Urinary bladder (tissue), 3 donors: ENCODE measurements at regions not wholly inside any gene's neighbourhood (a gene's known extent, or its start where the extent isn't known, plus 50 kb on each side); places are given as distances from the start of the nearest gene placed in this dataset.

Source experiments
- DNase-seq: peaks from one replicate; pipeline ENCODE4 v3.0.0-alpha.2; 2015; ENCODE audit errors: extremely low spot score
- H3K27ac ChIP-seq: one replicate; pipeline ENCODE4 v1.5.1; 2013; ENCODE audit warnings: low read depth, mild to moderate bottlenecking, moderate library complexity
- H3K36me3 ChIP-seq: one replicate; pipeline ENCODE4 v1.6.1; 2013; ENCODE audit warnings: mild to moderate bottlenecking, moderate library complexity; ENCODE audit not compliant: insufficient read depth
- H3K4me1 ChIP-seq: one replicate; pipeline ENCODE4 v1.6.1; 2013; ENCODE audit warnings: mild to moderate bottlenecking, moderate library complexity; ENCODE audit not compliant: insufficient read depth
- H3K4me3 ChIP-seq: one replicate; pipeline ENCODE4 v1.5.1; 2013; ENCODE audit warnings: low read depth, low read length
- WGBS: extraction: QIAGEN DNeasy Blood & Tissue Kit; methylation state at CpG from one replicate; pipeline ENCODE4 v1.1.7; 2013; 5-methylcytosine and 5-hydroxymethylcytosine counted together
- donor health status: healthy with polysubstance abuse.
- donor health status: healthy.

DNA sequence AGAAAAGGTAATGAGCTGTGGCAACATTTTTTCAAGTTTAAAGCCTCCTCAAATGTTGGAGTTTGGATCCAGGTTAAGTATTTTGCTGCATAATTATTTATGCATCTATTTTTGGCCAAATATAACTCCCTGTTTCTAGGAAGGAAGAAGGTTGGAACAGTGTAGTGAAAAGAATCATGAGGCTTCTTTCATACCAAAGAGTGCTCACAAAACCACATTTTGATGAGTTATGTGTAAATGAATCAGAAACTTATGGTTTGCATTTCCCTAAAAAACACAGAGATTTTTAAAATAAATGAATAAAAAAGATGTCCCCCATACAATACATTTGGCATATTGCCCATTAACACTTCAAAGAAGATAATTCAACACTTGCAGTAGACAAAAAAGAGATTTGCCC is 246.9 kb upstream of the PRDM1 start:
- H3K4me1 ChIP-seq: peaks cover 3% of the 10 kb centered on the region
- no peaks in the 10 kb centered on the region for H3K36me3 ChIP-seq
- no peak for DNase-seq
- no peak overlapping the region for H3K27ac ChIP-seq
- H3K4me3 ChIP-seq: no peak overlapping the region

GRCh38 chr6:105838171-105838570 is 248.0 kb upstream of the PRDM1 start:
- 29% methylated on average over 1 of the region's 1 CpG for WGBS
- DNase-seq: no peak
- Histone ChIP-seq H3K27ac (no peak overlapping the region), H3K4me1 (peaks cover 3% of the 10 kb centered on the region), H3K36me3 (no peaks in the 10 kb centered on the region), H3K4me3 (no peak overlapping the region)

DNA sequence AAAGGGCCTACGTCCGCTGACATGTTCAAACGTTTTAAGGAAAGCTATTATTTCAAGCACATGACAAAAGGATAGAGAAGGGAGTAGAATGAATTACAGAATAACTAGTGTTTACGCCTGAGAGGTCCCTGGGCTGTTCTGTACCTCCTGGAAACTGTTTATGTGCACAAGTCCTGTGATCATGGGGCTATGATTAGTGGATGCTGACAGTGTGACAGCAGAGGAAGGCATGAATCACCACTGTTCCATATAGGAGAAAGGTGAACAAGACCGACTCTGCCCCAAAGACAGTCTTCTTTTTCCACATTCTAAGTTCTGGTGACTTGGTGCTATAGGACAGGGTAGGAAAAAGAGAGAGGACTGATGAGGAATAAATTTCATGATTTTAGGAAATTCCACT is 249.2 kb upstream of the PRDM1 start:
- no peaks in the 10 kb centered on the region for H3K36me3 ChIP-seq
- H3K4me1 ChIP-seq: peaks cover 3% of the 10 kb centered on the region
- no peak overlapping the region for H3K4me3 ChIP-seq
- no peak for DNase-seq
- H3K27ac ChIP-seq: no peak overlapping the region
- 89% methylated on average over 5 of the region's 5 CpGs for WGBS

- 95% methylated on average over 5 of the region's 5 CpGs for WGBS
These were observed 249.8 kb upstream of the PRDM1 start for GRCh38 chr6:105836379-105836778.

GRCh38 chr6:105835373-105835772 is 250.8 kb upstream of the PRDM1 start:
- Histone ChIP-seq H3K27ac (no peak overlapping the region), H3K4me3 (no peak overlapping the region), H3K4me1 (peaks cover 3% of the 10 kb centered on the region), H3K36me3 (no peaks in the 10 kb centered on the region)
- DNase-seq: no peak
- 62% methylated on average over 6 of the region's 6 CpGs for WGBS

More at GRCh38 chr6:105836379-105836778, 249.8 kb upstream of the PRDM1 start:
- no peak for DNase-seq
- no peak overlapping the region for H3K4me3 ChIP-seq
- H3K27ac ChIP-seq: no peak overlapping the region
- peaks cover 3% of the 10 kb centered on the region for H3K4me1 ChIP-seq
- no peaks in the 10 kb centered on the region for H3K36me3 ChIP-seq

- H3K4me1 ChIP-seq: peaks cover 3% of the 10 kb centered on the region
- H3K4me3 ChIP-seq: no peak overlapping the region
- WGBS: 81% methylated on average over 7 of the region's 7 CpGs
- no peak for DNase-seq
- H3K36me3 ChIP-seq: no peaks in the 10 kb centered on the region
- H3K27ac ChIP-seq: no peak overlapping the region
These were observed 251.9 kb upstream of the PRDM1 start for GRCh38 chr6:105833959-105834947.

DNA sequence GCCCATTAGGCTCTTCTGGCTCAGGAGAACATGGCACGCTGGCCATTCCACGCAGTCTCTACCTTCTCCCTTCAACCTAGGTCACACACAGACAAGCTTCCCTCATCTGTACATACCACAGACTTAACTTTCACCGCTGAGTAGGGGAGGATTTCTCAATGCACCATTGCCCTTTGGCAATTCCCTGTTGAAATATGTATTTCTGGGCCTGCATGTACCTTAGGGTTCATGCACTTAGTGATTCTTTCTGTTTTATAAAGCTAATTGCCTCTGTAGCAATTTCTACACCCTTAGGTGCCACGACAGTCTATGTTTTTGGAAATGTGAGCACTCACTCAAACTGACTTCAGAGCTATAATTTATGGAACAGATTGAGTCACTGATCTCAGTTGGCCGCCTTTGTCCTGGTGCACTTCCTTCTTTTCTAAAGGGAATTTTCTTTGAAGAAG is 253.8 kb upstream of the PRDM1 start:
- Histone ChIP-seq H3K27ac (no peak overlapping the region), H3K4me1 (peaks cover 3% of the 10 kb centered on the region), H3K36me3 (no peaks in the 10 kb centered on the region), H3K4me3 (no peak overlapping the region)
- no peak for DNase-seq
- WGBS: 91% methylated on average over 5 of the region's 5 CpGs

GRCh38 chr6:105831311-105832097 is 254.6 kb upstream of the PRDM1 start:
- 88% methylated on average over 5 of the region's 5 CpGs for WGBS
- Histone ChIP-seq H3K36me3 (no peaks in the 10 kb centered on the region), H3K27ac (no peak overlapping the region), H3K4me1 (peaks cover 3% of the 10 kb centered on the region), H3K4me3 (no peak overlapping the region)
- DNase-seq: no peak

GRCh38 chr6:105825210-105825609 is 260.9 kb upstream of the PRDM1 start:
- Histone ChIP-seq H3K4me3 (no peak overlapping the region), H3K27ac (no peak overlapping the region), H3K36me3 (no peaks in the 10 kb centered on the region), H3K4me1 (no peaks in the 10 kb centered on the region)
- WGBS: 82% methylated on average over 1 of the region's 1 CpG
- no peak for DNase-seq

DNA sequence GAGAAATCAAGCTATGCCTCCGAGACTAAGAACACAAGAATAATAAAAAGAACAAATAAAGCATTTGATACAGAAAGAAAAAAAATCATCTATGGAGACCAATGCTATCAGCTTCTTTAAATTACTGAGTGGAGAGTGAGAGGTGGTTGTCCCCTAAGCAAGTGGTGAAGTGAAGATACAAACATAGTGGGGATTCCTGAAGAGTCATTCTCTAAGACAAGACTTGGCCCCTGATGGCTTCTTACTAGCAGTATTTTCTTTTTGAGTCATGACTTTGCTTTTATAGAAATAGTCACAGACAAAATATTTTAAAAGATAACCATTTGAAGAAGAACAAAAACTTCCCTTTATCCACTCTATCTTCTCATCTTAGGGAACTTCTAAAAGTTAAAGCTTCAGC is 261.4 kb upstream of the PRDM1 start:
- no peaks in the 10 kb centered on the region for H3K4me1 ChIP-seq
- DNase-seq: no peak
- WGBS: 89% methylated on average over 1 of the region's 1 CpG

DNA sequence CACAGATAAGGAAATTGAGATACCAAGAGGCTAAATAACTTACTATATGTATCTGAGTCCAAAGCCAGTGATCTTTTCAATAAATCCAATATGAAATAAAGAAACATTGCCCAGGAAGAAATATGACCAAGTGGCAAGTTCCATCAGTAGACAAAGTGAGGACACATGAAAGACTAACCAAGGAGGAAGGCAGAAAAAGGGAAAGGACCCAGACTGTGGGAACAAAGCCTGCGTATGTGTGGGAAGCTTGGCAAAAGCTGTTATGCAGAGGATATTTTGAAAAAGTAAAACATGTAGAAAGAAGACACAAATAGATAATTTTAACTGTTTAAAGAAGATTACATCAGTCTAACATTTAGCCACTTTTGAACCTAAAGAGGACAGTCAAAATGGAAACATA is 264.4 kb upstream of the PRDM1 start:
- WGBS: 90% methylated on average over 1 of the region's 1 CpG
- DNase-seq: no peak
- Histone ChIP-seq H3K4me1 (no peaks in the 10 kb centered on the region), H3K4me3 (no peak overlapping the region), H3K27ac (no peak overlapping the region), H3K36me3 (no peaks in the 10 kb centered on the region)

More for the DNA sequence above, 261.4 kb upstream of the PRDM1 start:
- Histone ChIP-seq H3K4me3 (no peak overlapping the region), H3K27ac (no peak overlapping the region), H3K36me3 (no peaks in the 10 kb centered on the region)

GRCh38 chr6:105821027-105821426 is 265.1 kb upstream of the PRDM1 start:
- Histone ChIP-seq H3K27ac (no peak overlapping the region), H3K36me3 (no peaks in the 10 kb centered on the region), H3K4me1 (no peaks in the 10 kb centered on the region), H3K4me3 (no peak overlapping the region)
- DNase-seq: no peak
- 77% methylated on average over 2 of the region's 2 CpGs for WGBS

DNA sequence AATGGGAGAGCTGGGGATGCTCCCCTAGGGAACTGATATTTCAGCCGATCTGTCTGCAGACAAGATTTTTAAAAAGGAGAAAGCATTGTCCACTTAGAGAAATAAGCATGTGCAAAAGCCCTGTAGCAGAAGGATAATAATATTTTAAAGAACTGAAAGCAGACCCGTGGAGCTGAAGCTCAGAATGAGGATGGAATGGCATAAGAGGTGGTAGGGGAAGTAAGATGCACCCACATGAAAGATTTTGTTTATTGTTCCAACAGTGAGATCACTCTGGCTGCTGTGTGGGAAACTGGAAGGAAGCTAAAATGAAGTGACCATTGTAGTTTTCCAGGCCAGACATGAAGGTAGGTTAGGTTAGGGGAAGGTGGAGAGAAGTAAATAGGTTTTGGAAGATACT is 266.4 kb upstream of the PRDM1 start:
- no peak overlapping the region for H3K27ac ChIP-seq
- H3K4me3 ChIP-seq: no peak overlapping the region
- H3K36me3 ChIP-seq: no peaks in the 10 kb centered on the region
- no peak for DNase-seq
- 89% methylated on average over 2 of the region's 2 CpGs for WGBS
- H3K4me1 ChIP-seq: no peaks in the 10 kb centered on the region

- H3K4me1 ChIP-seq: no peaks in the 10 kb centered on the region
- no peak for DNase-seq
- no peaks in the 10 kb centered on the region for H3K36me3 ChIP-seq
- 88% methylated on average over 2 of the region's 2 CpGs for WGBS
- no peak overlapping the region for H3K27ac ChIP-seq
- H3K4me3 ChIP-seq: no peak overlapping the region
These were observed 267.6 kb upstream of the PRDM1 start for GRCh38 chr6:105818505-105818904.
